ENCODE measurements at regions not wholly inside any gene's neighbourhood (a gene's known extent, or its start where the extent isn't known, plus 50 kb on each side); places are given as distances from the start of the nearest gene placed in this dataset.

GRCh38 chr2:63661076-63661475 is 72.3 kb downstream of the MDH1 start:
- no peak for TF ChIP-seq CTCF (IDR thresholded peaks at IDR 0.05)
- no peak for TF ChIP-seq EZH2 (IDR thresholded peaks at IDR 0.05; ENCODE audit: borderline replicate concordance, insufficient read depth, low read depth, low read length, poor library complexity, severe bottlenecking)

All from B cell (primary cell).